HG03571 (cell line): ENCODE measurements at regions not wholly inside any gene's neighbourhood (a gene's known extent, or its start where the extent isn't known, plus 50 kb on each side); places are given as distances from the start of the nearest gene placed in this dataset.
"Not testable (repeated sequence)": the region's sequence is repeated elsewhere in the genome, so short reads cannot be mapped to it uniquely, and the experiment has no call there.

Source experiments
- ATAC-seq: cut with Tn5 transposase; IDR thresholded peaks from one replicate; pipeline ENCODE4 v1.9.1; 2021; ENCODE audit not compliant: unreplicated experiment

GRCh38 chr21:28035692-28036091 is 957.0 kb downstream of the LTN1 start:
- not testable (repeated sequence) for ATAC-seq

- not testable (repeated sequence) for ATAC-seq
Observed at GRCh38 chr21:28034916-28035315, 957.8 kb downstream of the LTN1 start.

GRCh38 chr21:28034334-28034733 is 958.3 kb downstream of the LTN1 start:
- not testable (repeated sequence) for ATAC-seq

- not testable (repeated sequence) for ATAC-seq
Observed at GRCh38 chr21:28032652-28033051, 960.0 kb downstream of the LTN1 start.

- not testable (repeated sequence) for ATAC-seq
Observed at GRCh38 chr21:28031066-28031465, 961.6 kb downstream of the LTN1 start.

- ATAC-seq: no peak
Observed at GRCh38 chr21:28025111-28025510, 967.6 kb downstream of the LTN1 start.

GRCh38 chr21:28018741-28019669 is 973.7 kb downstream of the LTN1 start:
- ATAC-seq: peak; percentile 95

- ATAC-seq: no peak
Observed at GRCh38 chr21:28018213-28018612, 974.5 kb downstream of the LTN1 start.

GRCh38 chr21:28016571-28016970 is 976.1 kb downstream of the LTN1 start:
- no peak for ATAC-seq

GRCh38 chr21:28013123-28013522 is 979.6 kb downstream of the LTN1 start:
- ATAC-seq: not testable (repeated sequence)

GRCh38 chr21:28011970-28012369 is 980.7 kb downstream of the LTN1 start:
- ATAC-seq: not testable (repeated sequence)

GRCh38 chr21:28008245-28008644 is 984.4 kb downstream of the LTN1 start:
- ATAC-seq: not testable (repeated sequence)

- ATAC-seq: not testable (repeated sequence)
Observed at GRCh38 chr21:28003627-28004026, 989.0 kb downstream of the LTN1 start.

- not testable (repeated sequence) for ATAC-seq
Observed at GRCh38 chr21:27996906-27997305, 995.8 kb downstream of the LTN1 start.

GRCh38 chr21:27984663-27985325 is 1007.9 kb downstream of the LTN1 start:
- ATAC-seq: not testable (repeated sequence)

- not testable (repeated sequence) for ATAC-seq
Observed at GRCh38 chr21:27979446-27979845, 1012.6 kb upstream of the ADAMTS5 start.

GRCh38 chr21:27975514-27975913 is 1008.6 kb upstream of the ADAMTS5 start:
- ATAC-seq: no peak

- ATAC-seq: not testable (repeated sequence)
Observed at GRCh38 chr21:27974152-27974551, 1007.3 kb upstream of the ADAMTS5 start.

- ATAC-seq: not testable (repeated sequence)
Observed at GRCh38 chr21:27968240-27968639, 1001.4 kb upstream of the ADAMTS5 start.

GRCh38 chr21:27954543-27955165 is 987.8 kb upstream of the ADAMTS5 start:
- no peak for ATAC-seq

GRCh38 chr21:27953340-27954045 is 986.6 kb upstream of the ADAMTS5 start:
- no peak for ATAC-seq
